Dermis blood vessel endothelial cell (primary cell): ENCODE measurements at regions not wholly inside any gene's neighbourhood (a gene's known extent, or its start where the extent isn't known, plus 50 kb on each side); places are given as distances from the start of the nearest gene placed in this dataset.
A peak's percentile ranks its signal among the peaks of the same experiment; 100 is the strongest.

ENCODE experiments used
- DNase-seq: peaks from one replicate; pipeline ENCODE4 v3.0.0; 2010

DNA sequence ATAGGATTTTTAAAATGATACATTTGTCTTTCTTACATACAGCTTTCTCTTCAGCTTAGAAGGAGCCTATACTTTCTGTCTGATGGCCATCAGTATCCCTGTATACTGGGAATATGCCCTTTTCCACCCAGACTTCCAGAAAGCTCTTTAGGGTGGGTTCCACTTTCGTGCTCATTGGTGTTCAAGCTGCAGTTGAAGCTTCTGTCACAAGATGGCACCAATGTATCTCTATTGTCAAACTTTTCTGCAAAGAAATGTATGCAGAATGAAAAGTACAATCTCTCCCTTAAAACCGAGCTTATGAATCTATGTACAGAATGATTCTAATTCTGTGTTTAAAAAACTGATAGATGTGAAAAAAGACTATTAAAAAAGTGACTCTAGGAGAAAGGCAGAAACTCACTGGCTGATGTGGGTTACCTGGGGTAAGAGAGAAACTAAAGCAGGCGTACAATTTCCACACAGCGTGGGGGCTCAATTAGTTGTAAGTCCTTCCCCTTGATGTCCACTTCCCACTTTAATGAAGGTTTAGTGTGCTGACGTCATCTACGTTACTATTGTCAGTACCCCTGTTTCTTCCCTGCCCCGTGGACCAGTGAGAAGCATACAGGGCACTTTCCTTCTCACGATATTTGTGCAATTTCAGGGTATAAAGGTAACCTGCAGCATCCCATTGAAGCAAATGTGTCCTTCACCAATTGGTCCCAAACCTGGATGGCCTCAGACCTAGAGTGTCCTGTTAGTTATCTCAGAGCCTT, 57.3 kb upstream of the TCEAL2 start:
- DNase-seq, result peak; percentile 37

DNA sequence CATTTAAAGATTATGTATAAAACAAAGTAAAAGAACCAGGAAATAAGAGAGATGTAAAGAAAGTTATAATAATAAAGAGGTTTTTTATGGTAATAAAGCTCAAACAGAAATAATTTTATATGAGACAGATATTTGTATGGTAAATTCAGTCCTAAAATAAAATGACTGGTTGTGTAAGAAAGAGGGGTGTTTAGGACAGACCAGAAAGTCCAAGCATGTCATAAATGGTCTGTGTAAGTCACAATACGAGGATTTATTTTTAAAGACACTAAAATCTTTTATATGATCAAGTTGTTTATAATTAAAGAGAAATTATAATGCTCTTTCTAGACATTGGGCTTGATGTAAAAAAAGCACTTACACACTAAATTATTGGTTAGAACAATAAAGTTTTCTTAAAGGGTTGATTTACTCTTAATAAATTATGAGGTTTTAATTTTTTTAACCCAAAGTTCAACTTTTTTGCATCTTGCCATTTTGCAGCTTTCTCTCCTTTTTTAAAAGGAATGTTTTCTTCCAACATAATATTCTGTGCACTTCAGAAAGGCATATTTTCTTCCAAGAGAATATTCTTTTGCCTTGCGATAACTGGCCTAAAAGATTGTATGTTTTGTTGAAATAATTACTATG, 61.9 kb upstream of the TCEAL2 start:
- DNase-seq, result no peak

DNA sequence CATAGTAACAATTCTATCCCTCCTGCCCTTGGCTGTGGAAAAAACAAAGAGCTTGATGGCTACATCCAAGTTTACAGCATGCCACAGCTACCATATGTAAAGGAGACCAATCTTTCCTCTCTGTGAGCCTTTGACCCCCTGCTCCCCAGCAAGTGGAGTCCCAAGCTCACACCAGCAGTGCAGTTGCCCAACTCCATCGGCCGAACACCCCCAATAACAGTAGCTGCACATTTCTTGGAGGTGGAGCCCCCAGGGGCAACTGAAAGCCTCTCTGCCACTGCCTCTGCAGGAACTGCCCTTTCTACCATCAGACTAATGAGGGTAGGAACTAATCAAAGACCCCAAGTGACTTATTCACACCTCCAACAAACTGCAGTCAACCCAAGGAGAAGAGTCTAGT, 81.0 kb upstream of the TCEAL2 start:
- no peak for DNase-seq

DNA sequence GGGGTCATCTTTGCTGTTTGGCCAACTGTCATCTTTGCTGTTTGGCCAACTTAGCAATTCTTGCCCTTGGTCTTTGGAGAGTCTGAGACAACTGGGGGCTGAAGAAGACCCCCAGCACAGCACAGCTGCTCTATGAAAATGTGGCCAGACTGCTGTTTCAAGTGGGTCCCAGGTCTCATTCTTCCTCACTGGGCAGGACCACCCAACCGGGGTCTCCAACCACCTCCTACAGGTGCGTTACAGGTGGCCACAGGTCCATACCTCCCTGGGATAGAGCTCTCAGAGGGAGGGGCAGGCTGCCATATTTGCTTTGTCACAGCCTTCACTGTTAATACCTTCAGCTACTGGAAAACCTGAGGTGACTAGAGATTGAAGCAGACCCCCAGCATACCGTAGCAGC, 82.1 kb upstream of the TCEAL2 start:
- DNase-seq, result no peak

DNA sequence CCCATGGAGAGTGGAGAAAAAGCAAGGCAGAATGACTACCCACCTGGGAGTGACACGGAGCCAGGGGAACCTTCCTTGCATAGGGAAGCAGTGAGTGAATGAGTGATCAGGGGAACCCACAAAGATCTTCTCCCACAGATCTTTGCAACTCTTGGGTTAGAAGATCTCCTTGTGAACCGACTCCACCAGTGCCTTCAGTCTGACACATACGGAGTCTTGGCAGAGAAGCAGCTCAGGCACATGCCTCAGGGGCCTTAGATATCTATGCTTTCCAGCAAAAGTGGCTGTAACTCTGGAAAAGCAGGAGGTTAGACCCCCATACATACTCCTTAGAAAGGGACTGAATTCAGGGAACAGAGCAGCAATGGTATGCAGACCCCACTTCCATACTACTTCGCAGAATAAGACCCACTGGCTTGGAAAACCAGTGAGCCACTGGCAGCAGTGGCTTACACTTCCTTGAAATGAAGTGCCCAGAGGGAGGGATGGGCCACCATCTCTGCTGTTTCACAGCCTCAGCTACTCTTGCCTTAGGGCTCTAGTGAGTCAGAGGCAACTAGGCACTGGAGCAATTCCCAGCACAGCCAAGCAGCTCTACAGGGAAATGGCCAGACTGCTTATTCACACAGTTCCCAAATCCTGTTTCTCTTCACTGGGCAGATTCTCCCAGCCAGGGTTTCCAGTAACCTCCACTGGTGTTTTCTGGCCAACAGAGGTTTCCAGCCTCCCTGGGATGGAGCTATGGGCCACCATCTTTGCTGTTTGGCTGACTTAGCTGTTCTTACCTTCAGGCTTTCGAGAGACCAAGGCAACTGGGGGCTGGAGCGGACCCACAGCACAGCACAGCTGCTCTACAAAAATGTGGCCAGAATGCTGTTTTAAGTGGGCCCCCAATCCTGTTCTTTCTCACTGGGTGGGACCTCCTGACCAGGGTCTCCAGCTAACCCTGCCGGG, 82.8 kb upstream of the TCEAL2 start:
- DNase-seq, result no peak

DNA sequence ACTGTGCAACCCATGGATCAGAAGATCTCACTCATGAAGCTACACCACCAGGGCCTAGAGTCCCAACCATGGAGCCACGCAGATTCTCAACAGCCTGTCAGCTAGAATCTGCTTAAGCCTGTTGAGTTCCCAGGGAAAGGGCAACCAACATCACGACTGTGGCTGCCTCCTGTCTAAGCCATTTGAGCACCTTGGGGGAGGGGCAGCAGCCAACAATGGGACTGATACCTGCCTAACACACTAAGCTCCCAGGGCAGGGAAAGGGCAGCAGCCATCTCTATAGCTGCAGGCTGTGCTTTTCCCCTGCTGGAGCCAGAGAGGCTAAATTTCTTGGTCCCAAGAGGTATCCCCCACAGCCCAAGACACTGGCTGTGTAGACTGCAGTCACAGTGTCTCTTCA, 96.5 kb upstream of the TCEAL2 start:
- DNase-seq, result no peak

DNA sequence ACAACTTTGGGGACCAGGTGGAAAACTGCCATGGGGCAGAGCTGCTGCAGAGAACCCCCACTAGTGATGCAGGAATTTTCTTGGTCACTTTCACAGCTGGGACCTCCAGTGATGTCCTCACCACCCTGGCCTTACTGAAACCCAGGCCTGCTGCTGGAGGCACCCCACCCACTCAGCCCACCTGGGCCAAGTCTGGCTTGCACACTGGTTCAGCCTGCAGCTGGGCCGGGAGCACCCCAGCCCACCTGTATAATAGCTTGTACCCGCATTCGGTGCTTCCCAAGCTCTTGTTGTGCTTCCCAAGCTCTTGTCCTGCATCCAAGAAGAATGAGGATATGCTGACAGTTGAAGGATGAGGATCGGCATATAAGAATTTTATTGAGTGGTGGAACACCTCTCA, 86.4 kb upstream of the ZMAT1 start:
- no peak for DNase-seq

DNA sequence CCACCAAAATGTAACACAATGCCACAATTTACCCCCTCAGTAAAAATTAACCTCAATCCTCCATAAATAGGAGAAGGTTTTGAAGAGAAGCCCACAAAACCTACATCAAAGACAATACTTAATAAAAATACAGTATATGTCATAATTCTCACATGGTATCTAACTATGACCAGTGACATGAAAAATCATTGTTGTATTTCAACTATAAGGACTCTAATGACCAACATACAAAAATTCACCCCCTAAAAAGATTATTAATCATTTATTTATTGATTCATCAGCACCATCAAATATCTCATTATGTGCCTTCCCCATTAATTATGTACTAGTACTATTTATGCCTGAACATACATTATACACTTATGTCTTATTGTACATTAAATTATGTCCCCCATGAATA, 77.1 kb upstream of the ZMAT1 start:
- DNase-seq, result no peak

DNA sequence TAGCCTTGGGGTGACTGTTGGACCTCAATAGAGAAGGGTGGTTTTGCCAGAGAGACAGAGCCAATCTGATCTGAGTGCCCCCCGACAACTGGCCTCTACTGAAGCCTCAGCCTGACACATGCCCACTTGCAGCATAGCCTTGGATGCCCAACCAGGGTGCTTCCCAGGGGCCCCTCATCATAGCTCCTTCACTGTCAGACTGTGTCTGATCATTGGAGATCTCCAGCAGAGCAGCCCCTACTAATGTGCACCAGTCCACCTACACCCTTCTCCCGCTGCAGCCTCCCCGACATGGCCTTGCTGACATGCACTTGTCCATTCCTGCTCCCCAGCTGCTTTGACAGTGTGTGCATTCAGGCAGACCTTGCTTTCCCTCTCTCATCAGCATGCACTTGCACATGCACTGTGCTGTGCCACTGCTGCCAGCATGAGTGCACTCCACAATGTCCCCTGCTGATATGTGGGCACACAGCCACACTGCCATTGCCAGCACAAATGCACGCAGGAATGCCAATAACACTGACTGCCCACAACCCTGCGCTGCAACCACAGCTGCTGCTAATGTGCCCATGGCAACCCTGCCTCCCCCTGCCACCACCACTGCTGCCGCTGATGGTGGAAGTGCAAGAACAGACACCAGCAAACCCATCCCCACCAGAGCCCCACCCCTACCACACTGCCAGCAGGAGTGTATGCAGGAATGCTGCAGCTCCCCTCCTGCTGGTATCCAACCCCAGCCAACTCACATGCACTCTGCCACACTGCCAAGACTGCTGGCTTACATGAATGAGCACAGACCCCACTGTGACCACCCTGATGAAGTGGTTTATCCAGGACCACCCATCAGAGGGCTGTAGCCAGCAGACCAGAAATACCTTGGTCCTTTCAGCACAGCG, 68.1 kb upstream of the ZMAT1 start:
- DNase-seq, result no peak

DNA sequence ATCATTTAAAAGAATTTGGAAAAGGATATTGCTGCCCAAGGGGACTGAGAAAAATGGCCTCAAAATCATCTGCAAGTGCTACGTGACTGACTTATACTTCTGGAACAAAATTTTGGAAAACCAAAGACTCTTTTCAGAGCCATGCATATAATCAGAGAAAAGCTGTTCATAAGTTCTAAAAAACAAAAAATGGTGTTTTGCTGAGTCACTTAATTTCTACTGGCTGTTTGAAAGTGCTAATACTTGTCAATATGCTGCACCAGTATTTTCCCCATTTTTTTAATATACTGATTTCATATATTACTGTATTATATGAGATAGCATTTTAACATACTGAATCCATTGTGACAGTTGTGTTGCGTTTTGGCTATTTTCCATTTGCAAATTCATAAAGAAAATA, 61.5 kb upstream of the ZMAT1 start:
- no peak for DNase-seq

DNA sequence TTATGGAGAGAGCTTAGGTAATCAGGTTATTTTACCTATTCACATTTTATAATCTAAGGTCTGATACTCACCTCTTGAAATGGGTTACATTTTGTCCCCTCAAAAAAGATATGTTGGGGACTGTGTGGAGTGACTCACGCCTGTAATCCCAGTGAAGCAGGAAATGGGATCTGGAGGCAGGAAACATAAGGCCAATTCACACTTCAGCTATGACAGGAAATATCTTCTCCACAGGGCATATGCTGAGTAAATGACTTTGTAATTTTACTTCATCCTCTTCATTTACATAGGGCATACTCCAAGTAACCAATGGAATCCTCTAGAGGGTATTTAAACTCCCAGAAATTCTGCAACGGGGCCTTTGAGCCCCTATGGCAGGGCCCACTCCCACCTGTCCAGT, 54.8 kb upstream of the ZMAT1 start:
- peak; percentile 59 for DNase-seq
